SU-DHL-6 (cell line): ENCODE measurements at regions not wholly inside any gene's neighbourhood (a gene's known extent, or its start where the extent isn't known, plus 50 kb on each side); places are given as distances from the start of the nearest gene placed in this dataset.

Experiments
- H2AFZ ChIP-seq: fragments of 200-600 bp; sonication (generic); 2 replicates; pipeline ENCODE4 v1.6.1; 2014; ENCODE audit warnings: low read depth, mild to moderate bottlenecking, moderate library complexity, mixed read lengths, antibody characterized with exemption, low read length; ENCODE audit not compliant: severe bottlenecking
- H3F3A ChIP-seq: fragments of 200-600 bp; shearing (Covaris generic); 2 replicates; pipeline ENCODE4 v1.6.0; 2016; ENCODE audit warnings: antibody characterized with exemption, mild to moderate bottlenecking; ENCODE audit not compliant: insufficient read depth
- H3K27ac ChIP-seq: fragments of 200-600 bp; sonication (generic); 2 replicates; pipeline ENCODE4 v1.5.1; 2016; ENCODE audit warnings: low read depth, mild to moderate bottlenecking, low read length, moderate library complexity, mixed read lengths
- H3K27me3 ChIP-seq: fragments of 200-600 bp; sonication (generic), shearing (Covaris generic); 2 replicates; pipeline ENCODE4 v1.6.0; 2014; ENCODE audit warnings: mild to moderate bottlenecking, low read length
- H3K36me3 ChIP-seq: fragments of 200-600 bp; sonication (generic); 2 replicates; pipeline ENCODE4 v1.6.1; 2014; ENCODE audit warnings: mild to moderate bottlenecking, low read length, mixed read lengths
- H3K4me2 ChIP-seq: fragments of 300-600, 200-600 bp; shearing (Covaris generic), sonication (generic); 2 replicates; pipeline ENCODE4 v1.6.0; 2014; ENCODE audit warnings: low read length, low read depth, mild to moderate bottlenecking; ENCODE audit not compliant: poor library complexity, severe bottlenecking
- H3K4me3 ChIP-seq: fragments of 200-600 bp; sonication (generic); 2 replicates; pipeline ENCODE4 v1.5.1; 2014; ENCODE audit warnings: antibody characterized with exemption, low read length, mild to moderate bottlenecking, mixed read lengths; ENCODE audit not compliant: insufficient read depth, poor library complexity, severe bottlenecking
- H3K79me2 ChIP-seq: fragments of 200-600 bp; sonication (generic); 2 replicates; pipeline ENCODE4 v1.6.1; 2014; ENCODE audit warnings: mild to moderate bottlenecking, low read length, moderate library complexity; ENCODE audit not compliant: insufficient read depth
- H3K9ac ChIP-seq: fragments of 200-600 bp; sonication (generic); 2 replicates; pipeline ENCODE4 v1.7.0; 2014; ENCODE audit warnings: mild to moderate bottlenecking, low read length
- H3K9me2 ChIP-seq: fragments of 200-600 bp; sonication (generic); replicated peaks from 2 replicates; pipeline ENCODE4 v1.6.1; 2014; ENCODE audit warnings: low read length; ENCODE audit not compliant: insufficient read depth
- H3K9me3 ChIP-seq: fragments of 200-600 bp; sonication (generic); 2 replicates; pipeline ENCODE4 v1.6.1; 2014; ENCODE audit warnings: low read length, mixed read lengths; ENCODE audit not compliant: insufficient read depth
- H4K20me1 ChIP-seq: fragments of 200-600 bp; sonication (generic); 2 replicates; pipeline ENCODE4 v1.6.1; 2014; ENCODE audit warnings: low read depth, mild to moderate bottlenecking, antibody characterized with exemption, low read length, moderate library complexity, mixed read lengths
- CTCF ChIP-seq: fragments of 200-600 bp; sonication (generic); IDR thresholded peaks from one replicate; pipeline ENCODE4 v1.5.1; 2017; ENCODE audit warnings: antibody characterized with exemption, mild to moderate bottlenecking, low read length, moderate library complexity; ENCODE audit not compliant: insufficient read depth, poor library complexity, severe bottlenecking
- EZH2phosphoT487 ChIP-seq: fragments of 200-600 bp; sonication (generic), shearing (Covaris generic); conservative IDR thresholded peaks from 2 replicates; pipeline ENCODE4 v1.6.1; 2018; ENCODE audit warnings: mild to moderate bottlenecking, antibody characterized with exemption, low read length, moderate library complexity, mixed read lengths

GRCh38 chr1:235014756-235015155, 113.9 kb downstream of the TOMM20 start:
- H3K36me3 ChIP-seq = no peaks in the 10 kb centered on the region
- no peak overlapping the region for H3K4me2 ChIP-seq
- H2AFZ ChIP-seq = no peak overlapping the region
- no peaks in the 10 kb centered on the region for H3K27me3 ChIP-seq
- H3K9ac ChIP-seq = no peak overlapping the region
- H3K4me3 ChIP-seq = no peak overlapping the region
- H3K27ac ChIP-seq = no peak overlapping the region
- H4K20me1 ChIP-seq = no peaks in the 10 kb centered on the region
- H3K79me2 ChIP-seq = no peaks in the 10 kb centered on the region
- TF ChIP-seq CTCF (no peak), EZH2phosphoT487 (no peak)
- no peaks in the 10 kb centered on the region for H3K9me2 ChIP-seq
- H3F3A ChIP-seq = no peaks in the 10 kb centered on the region
- no peaks in the 10 kb centered on the region for H3K9me3 ChIP-seq

- no peak overlapping the region for H3K27ac ChIP-seq
- no peak overlapping the region for H3K4me2 ChIP-seq
Observed at GRCh38 chr1:235013512-235013911, 115.1 kb downstream of the TOMM20 start.

GRCh38 chr1:235012436-235013210, 116.0 kb downstream of the TOMM20 start:
- peak overlapping the region; percentile 35 for H3K27ac ChIP-seq
- TF ChIP-seq CTCF (no peak), EZH2phosphoT487 (no peak)
- peak overlapping the region; percentile 51 for H3K4me2 ChIP-seq
- H3K9me2 ChIP-seq = no peaks in the 10 kb centered on the region
- no peaks in the 10 kb centered on the region for H3K27me3 ChIP-seq
- H3K4me3 ChIP-seq = no peak overlapping the region
- H3F3A ChIP-seq = no peaks in the 10 kb centered on the region
- peak overlapping the region; percentile 37; the same call in 1 of the 2 replicates for H3K9ac ChIP-seq
- H2AFZ ChIP-seq = peak overlapping the region; percentile 36
- no peaks in the 10 kb centered on the region for H3K36me3 ChIP-seq
- no peaks in the 10 kb centered on the region for H3K79me2 ChIP-seq
- no peaks in the 10 kb centered on the region for H4K20me1 ChIP-seq
- H3K9me3 ChIP-seq = no peaks in the 10 kb centered on the region

More at GRCh38 chr1:235013512-235013911, 115.1 kb downstream of the TOMM20 start:
- no peaks in the 10 kb centered on the region for H3K27me3 ChIP-seq
- no peak overlapping the region for H3K9ac ChIP-seq
- H3K36me3 ChIP-seq = no peaks in the 10 kb centered on the region
- no peak overlapping the region for H3K4me3 ChIP-seq
- no peaks in the 10 kb centered on the region for H3K9me2 ChIP-seq
- no peak overlapping the region for H2AFZ ChIP-seq
- no peaks in the 10 kb centered on the region for H3K9me3 ChIP-seq
- no peaks in the 10 kb centered on the region for H3F3A ChIP-seq
- H3K79me2 ChIP-seq = no peaks in the 10 kb centered on the region
- TF ChIP-seq CTCF (no peak), EZH2phosphoT487 (no peak)
- H4K20me1 ChIP-seq = no peaks in the 10 kb centered on the region
